GM06990 (cell line): ENCODE measurements at regions not wholly inside any gene's neighbourhood (a gene's known extent, or its start where the extent isn't known, plus 50 kb on each side); places are given as distances from the start of the nearest gene placed in this dataset.

ENCODE experiments used
- DNase-seq: peaks from one replicate; pipeline ENCODE4 v3.0.0-alpha.2; 2011; ENCODE audit not compliant: insufficient read length; ENCODE audit errors: extremely low read depth
- H3K27me3 ChIP-seq: replicated peaks from 2 replicates; pipeline ENCODE4 v1.6.0; 2011; ENCODE audit warnings: low read length; ENCODE audit not compliant: control insufficient read depth, insufficient read depth
- H3K36me3 ChIP-seq: 2 replicates; pipeline ENCODE4 v1.5.1; 2011; ENCODE audit warnings: low read length; ENCODE audit not compliant: control insufficient read depth, insufficient read depth
- H3K4me3 ChIP-seq: replicated peaks from 2 replicates; pipeline ENCODE4 v1.5.1; 2011; ENCODE audit warnings: low read depth, mild to moderate bottlenecking, control low read depth, low read length
- CTCF ChIP-seq: IDR thresholded peaks from 2 replicates; pipeline ENCODE4 v1.5.1; 2011; ENCODE audit warnings: low read length, control low read depth, mild to moderate bottlenecking, inconsistent platforms; ENCODE audit not compliant: insufficient read depth, poor library complexity, severe bottlenecking

DNA sequence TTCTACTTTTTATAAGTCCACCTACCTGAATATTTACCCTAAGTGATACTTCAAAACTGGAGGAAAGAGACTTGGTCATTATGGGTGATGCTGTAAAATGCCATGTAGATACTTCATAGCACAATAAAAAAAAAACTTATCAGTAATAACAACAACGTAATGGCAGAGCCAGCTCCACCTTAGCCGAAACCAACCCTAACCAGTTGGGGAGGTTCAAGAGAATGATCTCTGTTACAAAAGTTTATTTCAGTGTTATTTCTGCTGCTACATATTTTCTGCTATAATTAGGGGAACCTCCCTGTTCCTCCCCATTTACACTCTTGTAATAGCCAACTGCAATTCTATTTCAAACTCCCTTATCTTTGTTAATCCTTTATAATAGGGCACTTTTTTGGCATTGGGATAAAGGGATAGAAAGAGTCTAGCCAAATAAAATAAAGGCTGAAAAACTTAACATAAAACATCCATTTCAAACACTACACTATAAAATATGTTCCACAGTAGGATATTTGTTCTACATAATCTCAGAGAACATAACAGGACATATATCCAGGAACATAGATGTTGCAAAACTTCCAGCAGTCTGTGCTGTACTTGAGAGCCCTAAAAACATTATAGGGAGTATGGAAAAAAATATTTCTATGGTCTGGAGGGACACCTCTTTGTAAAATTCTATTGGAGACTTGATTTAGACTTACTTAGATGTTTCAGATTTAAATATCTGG, 138.7 kb upstream of the POF1B start:
- Histone ChIP-seq H3K36me3 (no peaks in the 10 kb centered on the region), H3K4me3 (no peak overlapping the region), H3K27me3 (no peaks in the 10 kb centered on the region)
- TF ChIP-seq CTCF: no peak
- no peak for DNase-seq

DNA sequence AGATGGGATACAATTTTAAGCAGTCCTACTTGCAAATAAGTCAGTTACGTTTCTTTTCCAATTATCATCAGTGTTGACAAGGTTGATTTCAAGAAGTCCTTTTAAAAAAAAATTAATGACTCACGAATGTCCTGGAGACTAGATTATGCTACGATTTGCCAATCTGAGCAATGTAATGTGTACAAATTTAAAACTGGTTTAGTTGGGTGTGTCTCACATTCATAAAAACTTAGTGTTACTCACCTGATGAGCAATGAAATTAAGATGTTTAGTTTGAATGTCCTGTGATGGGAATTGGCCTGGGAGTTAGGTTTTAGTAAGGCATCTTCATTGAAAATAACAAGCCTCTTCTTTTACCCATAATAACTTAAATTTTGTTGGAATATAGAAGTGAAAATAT, 136.7 kb upstream of the POF1B start:
- TF ChIP-seq CTCF: no peak

DNA sequence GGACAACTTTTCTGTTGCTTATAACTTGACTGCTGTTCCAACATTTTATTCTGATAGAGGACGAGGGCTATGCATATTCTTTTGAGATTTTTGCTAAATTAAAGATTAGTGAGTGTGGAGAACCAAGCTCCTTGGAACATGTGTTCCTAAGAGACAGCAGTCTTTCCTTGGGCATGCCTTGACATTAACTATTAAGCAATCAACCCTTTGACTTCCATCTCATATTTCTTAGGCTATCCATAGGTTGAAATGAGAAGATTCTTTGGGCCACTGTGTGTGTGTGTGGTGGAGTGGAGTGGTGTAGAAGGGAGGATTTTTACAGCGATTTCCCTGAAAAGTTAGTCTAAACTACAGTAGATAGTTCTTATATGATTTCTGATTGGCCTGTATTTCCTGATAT, 127.4 kb upstream of the POF1B start:
- Histone ChIP-seq H3K27me3 (no peaks in the 10 kb centered on the region), H3K36me3 (no peaks in the 10 kb centered on the region), H3K4me3 (no peak overlapping the region)
- no peak for TF ChIP-seq CTCF
- DNase-seq: no peak

More for the DNA sequence above, 136.7 kb upstream of the POF1B start:
- Histone ChIP-seq H3K4me3 (no peak overlapping the region), H3K36me3 (no peaks in the 10 kb centered on the region), H3K27me3 (no peaks in the 10 kb centered on the region)
- no peak for DNase-seq

- TF ChIP-seq CTCF: no peak
- DNase-seq: no peak
- H3K27me3 ChIP-seq: no peaks in the 10 kb centered on the region
- no peaks in the 10 kb centered on the region for H3K36me3 ChIP-seq
- no peak overlapping the region for H3K4me3 ChIP-seq
Observed at GRCh38 chrX:85505801-85506200, 126.3 kb upstream of the POF1B start.

- Histone ChIP-seq H3K36me3 (no peaks in the 10 kb centered on the region), H3K27me3 (no peaks in the 10 kb centered on the region), H3K4me3 (no peak overlapping the region)
- no peak for DNase-seq
- no peak for TF ChIP-seq CTCF
Observed at GRCh38 chrX:85504381-85504780, 124.9 kb upstream of the POF1B start.
